ENCODE measurements at regions not wholly inside any gene's neighbourhood (a gene's known extent, or its start where the extent isn't known, plus 50 kb on each side); places are given as distances from the start of the nearest gene placed in this dataset.

- Histone ChIP-seq H3K4me3 (no peak overlapping the region), H3K9me3 (no peaks in the 10 kb centered on the region), H3K27me3 (no peaks in the 10 kb centered on the region), H3K27ac (no peak overlapping the region), H3K4me1 (peaks cover 0 to 6% (median 0%) of the 10 kb centered on the region in 4 donors), H3K36me3 (no peaks in the 10 kb centered on the region)
- TF ChIP-seq POLR2A (IDR thresholded peaks at IDR 0.05) = no peak
- no peak for TF ChIP-seq EP300 (IDR thresholded peaks at IDR 0.05)
- TF ChIP-seq POLR2AphosphoS5 (IDR thresholded peaks at IDR 0.05) = no peak
- no peak for TF ChIP-seq CTCF (IDR thresholded peaks at IDR 0.05)
- intact Hi-C loops (cut with DNase I; ENCODE audit: low total_unique reads) = no loop called here
- no peak for DNase-seq
- WGBS, 5 donors = 90 to 96% (median 91%) methylated on average over 4 of the region's 4 CpGs
Observed at GRCh38 chr9:107431461-107431860, 58.1 kb downstream of the KLF4 start.

GRCh38 chr9:107430071-107430470 is 59.5 kb downstream of the KLF4 start:
- H3K9me3 ChIP-seq = no peaks in the 10 kb centered on the region
- no peak overlapping the region for H3K27ac ChIP-seq
- H3K36me3 ChIP-seq = no peaks in the 10 kb centered on the region
- H3K27me3 ChIP-seq = no peaks in the 10 kb centered on the region
- WGBS, 5 donors = 94 to 95% (median 94%) methylated on average over 7 of the region's 7 CpGs
- intact Hi-C loops (cut with DNase I; ENCODE audit: low total_unique reads) = no loop called here
- H3K4me1 ChIP-seq = peaks cover 5 to 12% (median 6%) of the 10 kb centered on the region in 4 donors
- TF ChIP-seq POLR2AphosphoS5 (IDR thresholded peaks at IDR 0.05) (no peak), EP300 (IDR thresholded peaks at IDR 0.05) (no peak), CTCF (IDR thresholded peaks at IDR 0.05) (no peak), POLR2A (IDR thresholded peaks at IDR 0.05) (no peak)
- DNase-seq = no peak
- H3K4me3 ChIP-seq = no peak overlapping the region

- TF ChIP-seq CTCF (IDR thresholded peaks at IDR 0.05) (no peak), EP300 (IDR thresholded peaks at IDR 0.05) (no peak), POLR2AphosphoS5 (IDR thresholded peaks at IDR 0.05) (no peak), POLR2A (IDR thresholded peaks at IDR 0.05) (no peak)
- intact Hi-C loops (cut with DNase I; ENCODE audit: low total_unique reads) = no loop called here
- Histone ChIP-seq H3K27me3 (no peaks in the 10 kb centered on the region), H3K9me3 (no peaks in the 10 kb centered on the region), H3K4me3 (no peak overlapping the region), H3K36me3 (no peaks in the 10 kb centered on the region), H3K4me1 (peaks cover 7 to 33% (median 20%) of the 10 kb centered on the region in 4 donors), H3K27ac (no peak overlapping the region)
- WGBS, 5 donors = 88 to 97% (median 95%) methylated on average over 10 of the region's 10 CpGs
- no peak for DNase-seq
Observed at GRCh38 chr9:107426126-107426525, 63.4 kb downstream of the KLF4 start.

GRCh38 chr9:107425101-107426025 is 64.2 kb downstream of the KLF4 start:
- WGBS, 5 donors = 30 to 40% (median 33%) methylated on average over 37 to 47 of the region's 47 CpGs
- no peaks in the 10 kb centered on the region for H3K27me3 ChIP-seq
- peaks cover 7 to 33% (median 20%) of the 10 kb centered on the region in 4 donors for H3K4me1 ChIP-seq
- no peaks in the 10 kb centered on the region for H3K36me3 ChIP-seq
- DNase-seq = peak; percentile 87 to 90
- peak overlapping the region in 4 of 5 donors; percentile 43 to 75 (median 68) for H3K27ac ChIP-seq
- H3K4me3 ChIP-seq = peak overlapping the region; percentile 24 to 34 (median 32)
- intact Hi-C loops (cut with DNase I; ENCODE audit: low total_unique reads) = no loop called here
- TF ChIP-seq POLR2A (IDR thresholded peaks at IDR 0.05) (no peak), CTCF (IDR thresholded peaks at IDR 0.05) (peak in 5 of 7 experiments; percentile 75 to 98 (median 93)), EP300 (IDR thresholded peaks at IDR 0.05) (peak; percentile 47), POLR2AphosphoS5 (IDR thresholded peaks at IDR 0.05) (peak in 2 of 3 donors; percentile 54 to 65)
- no peaks in the 10 kb centered on the region for H3K9me3 ChIP-seq
